ENCODE measurements at regions not wholly inside any gene's neighbourhood (a gene's known extent, or its start where the extent isn't known, plus 50 kb on each side); places are given as distances from the start of the nearest gene placed in this dataset.

DNA sequence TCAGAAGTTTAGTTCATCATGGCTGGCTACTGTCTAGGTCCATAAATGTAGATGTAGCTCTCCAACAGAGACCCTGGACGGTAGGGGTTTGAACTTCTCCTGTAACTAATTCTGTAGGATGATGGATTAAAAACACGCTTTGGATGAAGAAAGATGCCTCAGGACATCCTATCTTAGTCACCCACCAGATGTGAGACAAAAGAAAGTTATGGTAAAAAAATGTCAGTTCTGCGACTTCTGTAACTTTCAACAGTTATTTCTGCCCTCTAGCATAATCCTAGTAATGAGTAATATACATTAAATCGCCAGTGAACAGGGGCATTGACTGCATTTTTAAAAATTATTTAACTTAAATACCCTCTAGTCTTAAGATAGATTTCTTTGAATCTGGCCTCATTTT, 210.1 kb upstream of the LRATD1 start (continued):
- TF ChIP-seq, protein P1, sequence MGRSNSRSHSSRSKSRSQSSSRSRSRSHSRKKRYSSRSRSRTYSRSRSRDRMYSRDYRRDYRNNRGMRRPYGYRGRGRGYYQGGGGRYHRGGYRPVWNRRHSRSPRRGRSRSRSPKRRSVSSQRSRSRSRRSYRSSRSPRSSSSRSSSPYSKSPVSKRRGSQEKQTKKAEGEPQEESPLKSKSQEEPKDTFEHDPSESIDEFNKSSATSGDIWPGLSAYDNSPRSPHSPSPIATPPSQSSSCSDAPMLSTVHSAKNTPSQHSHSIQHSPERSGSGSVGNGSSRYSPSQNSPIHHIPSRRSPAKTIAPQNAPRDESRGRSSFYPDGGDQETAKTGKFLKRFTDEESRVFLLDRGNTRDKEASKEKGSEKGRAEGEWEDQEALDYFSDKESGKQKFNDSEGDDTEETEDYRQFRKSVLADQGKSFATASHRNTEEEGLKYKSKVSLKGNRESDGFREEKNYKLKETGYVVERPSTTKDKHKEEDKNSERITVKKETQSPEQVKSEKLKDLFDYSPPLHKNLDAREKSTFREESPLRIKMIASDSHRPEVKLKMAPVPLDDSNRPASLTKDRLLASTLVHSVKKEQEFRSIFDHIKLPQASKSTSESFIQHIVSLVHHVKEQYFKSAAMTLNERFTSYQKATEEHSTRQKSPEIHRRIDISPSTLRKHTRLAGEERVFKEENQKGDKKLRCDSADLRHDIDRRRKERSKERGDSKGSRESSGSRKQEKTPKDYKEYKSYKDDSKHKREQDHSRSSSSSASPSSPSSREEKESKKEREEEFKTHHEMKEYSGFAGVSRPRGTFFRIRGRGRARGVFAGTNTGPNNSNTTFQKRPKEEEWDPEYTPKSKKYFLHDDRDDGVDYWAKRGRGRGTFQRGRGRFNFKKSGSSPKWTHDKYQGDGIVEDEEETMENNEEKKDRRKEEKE (IDR thresholded peaks at IDR 0.05; ENCODE audit: borderline replicate concordance in 1 of 2, control insufficient read depth in 1 of 2, low read depth in 2 of 2, low read length in 1 of 2), result no peak
- TF ChIP-seq, protein P2, sequence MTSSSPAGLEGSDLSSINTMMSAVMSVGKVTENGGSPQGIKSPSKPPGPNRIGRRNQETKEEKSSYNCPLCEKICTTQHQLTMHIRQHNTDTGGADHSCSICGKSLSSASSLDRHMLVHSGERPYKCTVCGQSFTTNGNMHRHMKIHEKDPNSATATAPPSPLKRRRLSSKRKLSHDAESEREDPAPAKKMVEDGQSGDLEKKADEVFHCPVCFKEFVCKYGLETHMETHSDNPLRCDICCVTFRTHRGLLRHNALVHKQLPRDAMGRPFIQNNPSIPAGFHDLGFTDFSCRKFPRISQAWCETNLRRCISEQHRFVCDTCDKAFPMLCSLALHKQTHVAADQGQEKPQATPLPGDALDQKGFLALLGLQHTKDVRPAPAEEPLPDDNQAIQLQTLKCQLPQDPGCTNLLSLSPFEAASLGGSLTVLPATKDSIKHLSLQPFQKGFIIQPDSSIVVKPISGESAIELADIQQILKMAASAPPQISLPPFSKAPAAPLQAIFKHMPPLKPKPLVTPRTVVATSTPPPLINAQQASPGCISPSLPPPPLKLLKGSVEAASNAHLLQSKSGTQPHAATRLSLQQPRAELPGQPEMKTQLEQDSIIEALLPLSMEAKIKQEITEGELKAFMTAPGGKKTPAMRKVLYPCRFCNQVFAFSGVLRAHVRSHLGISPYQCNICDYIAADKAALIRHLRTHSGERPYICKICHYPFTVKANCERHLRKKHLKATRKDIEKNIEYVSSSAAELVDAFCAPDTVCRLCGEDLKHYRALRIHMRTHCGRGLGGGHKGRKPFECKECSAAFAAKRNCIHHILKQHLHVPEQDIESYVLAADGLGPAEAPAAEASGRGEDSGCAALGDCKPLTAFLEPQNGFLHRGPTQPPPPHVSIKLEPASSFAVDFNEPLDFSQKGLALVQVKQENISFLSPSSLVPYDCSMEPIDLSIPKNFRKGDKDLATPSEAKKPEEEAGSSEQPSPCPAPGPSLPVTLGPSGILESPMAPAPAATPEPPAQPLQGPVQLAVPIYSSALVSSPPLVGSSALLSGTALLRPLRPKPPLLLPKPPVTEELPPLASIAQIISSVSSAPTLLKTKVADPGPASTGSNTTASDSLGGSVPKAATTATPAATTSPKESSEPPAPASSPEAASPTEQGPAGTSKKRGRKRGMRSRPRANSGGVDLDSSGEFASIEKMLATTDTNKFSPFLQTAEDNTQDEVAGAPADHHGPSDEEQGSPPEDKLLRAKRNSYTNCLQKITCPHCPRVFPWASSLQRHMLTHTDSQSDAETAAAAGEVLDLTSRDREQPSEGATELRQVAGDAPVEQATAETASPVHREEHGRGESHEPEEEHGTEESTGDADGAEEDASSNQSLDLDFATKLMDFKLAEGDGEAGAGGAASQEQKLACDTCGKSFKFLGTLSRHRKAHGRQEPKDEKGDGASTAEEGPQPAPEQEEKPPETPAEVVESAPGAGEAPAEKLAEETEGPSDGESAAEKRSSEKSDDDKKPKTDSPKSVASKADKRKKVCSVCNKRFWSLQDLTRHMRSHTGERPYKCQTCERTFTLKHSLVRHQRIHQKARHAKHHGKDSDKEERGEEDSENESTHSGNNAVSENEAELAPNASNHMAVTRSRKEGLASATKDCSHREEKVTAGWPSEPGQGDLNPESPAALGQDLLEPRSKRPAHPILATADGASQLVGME (CRISPR knock-in tag; IDR thresholded peaks at IDR 0.05), result no peak
- no peak for TF ChIP-seq TCF7L2 (IDR thresholded peaks at IDR 0.05; ENCODE audit: low read depth, low read length)
